ENCODE measurements at regions not wholly inside any gene's neighbourhood (a gene's known extent, or its start where the extent isn't known, plus 50 kb on each side); places are given as distances from the start of the nearest gene placed in this dataset.
"Not testable (repeated sequence)": the region's sequence is repeated elsewhere in the genome, so short reads cannot be mapped to it uniquely, and the experiment has no call there.

DNA sequence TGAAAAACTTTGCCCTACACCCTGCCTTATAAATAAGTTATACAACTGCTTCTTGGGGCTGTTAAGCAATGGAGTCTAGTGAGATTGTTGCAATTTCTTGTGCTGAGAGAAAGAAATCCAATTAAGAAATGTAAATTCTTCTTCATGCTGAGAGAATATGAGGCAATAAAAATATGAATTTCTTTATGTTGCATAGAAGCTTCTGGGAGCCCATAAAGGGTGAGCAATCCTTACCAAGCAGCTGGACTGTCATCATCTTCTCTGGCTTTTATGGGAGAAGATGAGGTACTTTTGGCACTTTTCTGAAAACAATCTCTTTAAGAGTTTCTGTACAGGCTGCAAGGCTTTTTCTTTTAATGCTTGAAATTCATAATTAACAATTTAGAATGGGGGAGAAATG lies 204.3 kb downstream of the DMRTA1 start:
- H3K4me3 ChIP-seq, result no peak overlapping the region
- no peaks in the 10 kb centered on the region for H3K36me3 ChIP-seq
- no peaks in the 10 kb centered on the region for H3K4me1 ChIP-seq
- TF ChIP-seq, protein P1, sequence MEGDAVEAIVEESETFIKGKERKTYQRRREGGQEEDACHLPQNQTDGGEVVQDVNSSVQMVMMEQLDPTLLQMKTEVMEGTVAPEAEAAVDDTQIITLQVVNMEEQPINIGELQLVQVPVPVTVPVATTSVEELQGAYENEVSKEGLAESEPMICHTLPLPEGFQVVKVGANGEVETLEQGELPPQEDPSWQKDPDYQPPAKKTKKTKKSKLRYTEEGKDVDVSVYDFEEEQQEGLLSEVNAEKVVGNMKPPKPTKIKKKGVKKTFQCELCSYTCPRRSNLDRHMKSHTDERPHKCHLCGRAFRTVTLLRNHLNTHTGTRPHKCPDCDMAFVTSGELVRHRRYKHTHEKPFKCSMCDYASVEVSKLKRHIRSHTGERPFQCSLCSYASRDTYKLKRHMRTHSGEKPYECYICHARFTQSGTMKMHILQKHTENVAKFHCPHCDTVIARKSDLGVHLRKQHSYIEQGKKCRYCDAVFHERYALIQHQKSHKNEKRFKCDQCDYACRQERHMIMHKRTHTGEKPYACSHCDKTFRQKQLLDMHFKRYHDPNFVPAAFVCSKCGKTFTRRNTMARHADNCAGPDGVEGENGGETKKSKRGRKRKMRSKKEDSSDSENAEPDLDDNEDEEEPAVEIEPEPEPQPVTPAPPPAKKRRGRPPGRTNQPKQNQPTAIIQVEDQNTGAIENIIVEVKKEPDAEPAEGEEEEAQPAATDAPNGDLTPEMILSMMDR (IDR thresholded peaks at IDR 0.05), result no peak
- H3K9me3 ChIP-seq, result no peaks in the 10 kb centered on the region
- H3K27ac ChIP-seq, result no peak overlapping the region
- DNase-seq (ENCODE audit: low spot score in 2 of 2), result no peak
- H3K27me3 ChIP-seq, result no peaks in the 10 kb centered on the region
- intact Hi-C loops (cut with DNase I), result no loop called here

DNA sequence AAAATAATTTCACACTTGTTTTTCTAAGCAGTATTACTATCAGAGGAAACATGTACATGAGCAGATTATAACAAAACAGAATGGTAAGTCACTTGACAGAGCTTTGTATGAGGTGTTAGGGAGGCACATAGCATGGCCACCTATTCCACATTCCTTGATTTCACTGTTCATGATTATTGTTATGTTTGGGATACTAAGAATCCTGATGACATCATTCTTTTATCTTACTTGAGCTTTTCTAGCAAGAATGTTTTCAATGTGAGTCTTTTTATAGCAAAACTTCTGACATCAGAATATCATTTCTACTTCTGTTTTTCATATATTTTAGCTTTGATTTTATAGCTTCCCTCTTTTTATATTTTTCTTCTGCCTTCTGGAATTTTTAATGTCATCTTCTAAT lies 208.2 kb downstream of the DMRTA1 start:
- Histone ChIP-seq H3K4me1 (no peaks in the 10 kb centered on the region), H3K27ac (no peak overlapping the region), H3K9me3 (no peaks in the 10 kb centered on the region), H3K27me3 (no peaks in the 10 kb centered on the region), H3K36me3 (no peaks in the 10 kb centered on the region), H3K4me3 (no peak overlapping the region)
- intact Hi-C loops (cut with DNase I), result no loop called here
- TF ChIP-seq, protein P1 (IDR thresholded peaks at IDR 0.05), result no peak
- no peak for DNase-seq (ENCODE audit: low spot score in 2 of 2)

DNA sequence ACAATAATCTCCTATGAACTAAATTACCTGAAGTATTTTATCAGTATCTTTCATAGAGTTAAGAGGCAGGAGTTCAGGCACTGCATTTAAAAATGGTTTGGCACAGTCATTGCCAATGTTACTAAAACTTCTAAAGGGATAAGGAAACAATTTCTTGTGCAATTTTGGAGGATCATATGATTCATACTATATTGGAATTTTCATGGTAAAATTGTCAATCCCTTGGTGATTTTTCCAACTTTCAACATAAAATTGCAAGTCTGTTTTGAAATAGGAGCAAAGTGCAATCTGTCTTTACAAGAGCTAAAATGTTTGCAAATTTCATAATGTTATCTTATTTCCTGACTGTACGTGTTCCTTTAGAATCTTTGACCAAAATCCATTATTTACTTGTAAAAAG lies 211.1 kb downstream of the DMRTA1 start:
- intact Hi-C loops (cut with DNase I), result no loop called here
- Histone ChIP-seq H3K4me1 (no peaks in the 10 kb centered on the region), H3K9me3 (no peaks in the 10 kb centered on the region), H3K36me3 (no peaks in the 10 kb centered on the region), H3K4me3 (no peak overlapping the region), H3K27ac (no peak overlapping the region), H3K27me3 (no peaks in the 10 kb centered on the region)
- DNase-seq (ENCODE audit: low spot score in 2 of 2), result no peak
- TF ChIP-seq, protein P1 (IDR thresholded peaks at IDR 0.05), result no peak

DNA sequence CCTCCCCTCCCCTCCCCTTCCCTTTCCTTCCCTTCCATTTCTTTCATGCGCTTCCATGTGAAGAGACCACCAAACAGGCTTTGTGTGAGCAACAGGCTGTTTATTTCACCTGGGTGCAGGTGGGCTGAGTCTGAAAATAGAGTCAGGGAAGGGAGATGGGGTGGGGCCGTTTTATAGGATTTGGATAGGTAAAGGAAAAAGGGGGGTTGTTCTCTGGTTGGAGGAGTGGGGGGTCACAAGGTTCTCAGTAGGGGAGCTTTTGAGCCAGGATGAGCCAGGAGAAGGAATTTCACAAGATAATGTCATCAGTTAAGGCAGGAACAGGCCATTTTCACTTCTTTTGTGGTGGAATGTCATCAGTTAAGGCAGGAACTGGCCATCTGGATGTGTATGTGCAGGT lies 211.9 kb downstream of the DMRTA1 start:
- H3K36me3 ChIP-seq; H3K4me1 ChIP-seq; H3K9me3 ChIP-seq; H3K27me3 ChIP-seq; intact Hi-C loops (cut with DNase I); DNase-seq (ENCODE audit: low spot score in 2 of 2); H3K4me3 ChIP-seq; H3K27ac ChIP-seq: not testable (repeated sequence)

DNA sequence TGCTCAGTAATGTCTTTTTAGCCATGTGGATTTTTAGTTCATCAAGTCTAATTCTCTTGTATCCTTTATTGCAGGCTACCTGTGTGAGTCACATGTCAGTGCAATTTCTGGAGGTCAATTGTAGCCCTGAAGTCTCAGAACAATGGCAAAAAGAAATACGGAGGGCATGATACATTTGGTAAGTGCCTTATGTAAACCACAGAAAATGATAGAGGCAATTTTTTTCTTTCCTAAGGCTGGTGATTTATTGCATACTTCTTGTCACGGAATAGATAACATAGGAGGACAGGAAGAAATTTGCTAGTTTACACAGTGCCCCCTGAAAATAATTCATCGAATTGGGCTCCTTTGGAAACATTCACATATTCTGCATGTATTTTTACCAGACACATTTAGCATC lies 235.9 kb downstream of the DMRTA1 start:
- Histone ChIP-seq H3K36me3 (no peaks in the 10 kb centered on the region), H3K27me3 (no peaks in the 10 kb centered on the region), H3K9me3 (no peaks in the 10 kb centered on the region), H3K27ac (no peak overlapping the region), H3K4me3 (no peak overlapping the region), H3K4me1 (no peaks in the 10 kb centered on the region)
- intact Hi-C loops (cut with DNase I), result no loop called here
- no peak for DNase-seq (ENCODE audit: low spot score in 2 of 2)
- TF ChIP-seq, protein P1 (IDR thresholded peaks at IDR 0.05), result no peak

DNA sequence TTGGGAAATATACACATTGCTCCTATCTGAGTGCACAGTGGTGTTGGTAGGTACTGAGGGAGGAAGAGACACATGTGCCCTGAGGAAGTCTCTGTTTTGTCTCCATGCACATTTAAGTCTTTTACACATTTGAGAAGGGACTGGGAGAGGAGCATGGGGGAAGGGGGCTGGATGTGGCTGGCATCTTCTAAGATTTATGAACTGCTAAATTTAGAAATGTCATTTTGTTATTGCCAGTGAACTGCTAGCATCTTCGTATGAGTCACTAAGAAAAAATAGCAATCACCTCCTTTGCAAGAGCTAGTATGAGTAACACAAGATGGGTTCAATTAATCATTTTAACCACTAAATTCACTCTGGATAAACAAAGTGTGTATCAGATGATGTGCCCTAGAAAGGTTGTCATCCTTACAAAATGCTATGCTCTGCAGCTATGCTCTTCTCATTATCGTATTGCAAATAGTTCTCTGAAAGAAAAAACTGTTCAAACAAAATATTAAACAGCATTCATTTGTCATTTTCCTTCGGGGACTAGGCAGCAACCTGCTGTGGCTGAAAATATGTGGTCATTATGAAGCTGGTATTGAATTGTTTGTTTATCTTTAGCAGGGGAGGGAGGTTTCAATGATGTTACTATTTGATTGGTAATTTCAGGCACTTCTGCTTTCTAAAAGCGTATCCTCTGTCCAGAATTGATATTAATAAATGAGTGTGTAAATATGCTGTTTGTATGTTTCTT lies 236.5 kb downstream of the DMRTA1 start:
- no peaks in the 10 kb centered on the region for H3K36me3 ChIP-seq
- intact Hi-C loops (cut with DNase I), result no loop called here
- TF ChIP-seq, protein P1 (IDR thresholded peaks at IDR 0.05), result no peak
- H3K27ac ChIP-seq, result no peak overlapping the region
- no peaks in the 10 kb centered on the region for H3K9me3 ChIP-seq
- no peak overlapping the region for H3K4me3 ChIP-seq
- H3K27me3 ChIP-seq, result no peaks in the 10 kb centered on the region
- no peak for DNase-seq (ENCODE audit: low spot score in 2 of 2)
- no peaks in the 10 kb centered on the region for H3K4me1 ChIP-seq

Data from ascending aorta (tissue), 2 donors.